Hepatocyte (in vitro differentiated cells): ENCODE measurements at regions not wholly inside any gene's neighbourhood (a gene's known extent, or its start where the extent isn't known, plus 50 kb on each side); places are given as distances from the start of the nearest gene placed in this dataset.

ENCODE experiments used
- CTCF ChIP-seq: fragments of 200-600 bp; sonication (generic); IDR thresholded peaks from 2 replicates; pipeline ENCODE4 v1.5.1; 2016; ENCODE audit warnings: antibody characterized with exemption, mild to moderate bottlenecking; ENCODE audit not compliant: poor library complexity
- EZH2 ChIP-seq: fragments of 200-600 bp; sonication (generic); IDR thresholded peaks from 2 replicates; pipeline ENCODE4 v1.6.1; 2016; ENCODE audit warnings: antibody characterized with exemption, mild to moderate bottlenecking, borderline replicate concordance

DNA sequence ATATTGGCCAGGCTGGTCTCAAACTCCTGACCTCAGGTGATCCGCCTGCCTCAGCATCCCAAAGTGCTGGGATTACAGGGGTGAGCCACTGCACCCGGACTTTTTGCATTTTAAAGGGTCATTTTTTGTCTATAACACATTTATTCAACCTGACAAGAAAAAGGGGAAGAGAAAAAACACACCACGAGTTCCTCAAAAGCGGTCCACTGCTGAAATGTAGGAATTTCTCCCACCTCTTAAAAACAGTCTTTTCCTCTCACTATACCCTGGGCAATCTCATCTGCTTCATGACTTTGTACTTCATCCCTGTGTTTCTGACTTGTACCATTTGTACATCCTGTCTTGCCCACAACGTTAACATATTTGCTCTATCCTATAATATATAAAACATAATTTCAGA, 413.3 kb upstream of the PTBP2 start:
- TF ChIP-seq EZH2 = no peak
- no peak for TF ChIP-seq CTCF
